Large intestine (tissue), 3 donors: ENCODE measurements at regions not wholly inside any gene's neighbourhood (a gene's known extent, or its start where the extent isn't known, plus 50 kb on each side); places are given as distances from the start of the nearest gene placed in this dataset.
"Not testable (repeated sequence)": the region's sequence is repeated elsewhere in the genome, so short reads cannot be mapped to it uniquely, and the experiment has no call there.

Experiments used
- DNase-seq, 2 donors: peaks; one replicate each; pipeline versions ENCODE4 v3.0.0 to v3.0.0-alpha.2; 2013
- H3K27ac ChIP-seq: one replicate; pipeline ENCODE4 v1.5.1; 2013; ENCODE audit warnings: low read length
- H3K27me3 ChIP-seq: 2 replicates; pipeline ENCODE4 v1.6.1; 2013; ENCODE audit warnings: low read length; ENCODE audit not compliant: control insufficient read depth, insufficient read depth
- H3K36me3 ChIP-seq: 2 replicates; pipeline ENCODE4 v1.6.1; 2013; ENCODE audit warnings: low read length; ENCODE audit not compliant: control insufficient read depth, insufficient read depth
- H3K4me1 ChIP-seq: one replicate; pipeline ENCODE4 v1.6.1; 2013; ENCODE audit warnings: low read length; ENCODE audit not compliant: control insufficient read depth, insufficient read depth
- H3K4me3 ChIP-seq: one replicate; pipeline ENCODE4 v1.5.1; 2013; ENCODE audit warnings: low read length
- H3K9me3 ChIP-seq: one replicate; pipeline ENCODE4 v1.6.1; 2013; ENCODE audit warnings: mild to moderate bottlenecking, low read depth, low read length, moderate library complexity; ENCODE audit not compliant: control insufficient read depth
- WGBS: methylation state at CpG from one replicate; pipeline ENCODE4 v1.1.5; 2013; ENCODE audit warnings: low lambda C conversion rate; ENCODE audit not compliant: insufficient coverage; 5-methylcytosine and 5-hydroxymethylcytosine counted together

DNA sequence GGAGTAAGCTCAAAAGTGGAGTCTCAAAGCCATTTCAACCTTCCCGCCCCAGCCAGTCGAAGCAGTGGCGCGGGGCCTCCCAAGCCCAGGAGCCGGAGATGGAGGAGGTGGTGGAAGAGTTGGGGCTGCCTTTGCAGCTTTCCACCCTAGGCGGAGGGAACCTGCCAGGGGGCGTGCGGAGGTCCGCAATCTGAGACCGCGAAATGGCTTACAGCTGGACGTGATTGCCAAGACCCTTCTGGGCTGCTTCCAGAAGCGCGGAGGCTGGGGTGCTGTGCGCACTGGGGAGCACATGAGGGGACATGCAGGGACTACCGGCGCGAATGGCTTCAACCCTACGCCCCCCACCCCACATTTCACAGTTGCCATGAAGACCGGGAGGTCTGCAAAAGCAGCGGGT, 86.2 kb downstream of the PRR15 start:
- H3K4me3 ChIP-seq = no peak overlapping the region
- no peak overlapping the region for H3K27ac ChIP-seq
- H3K9me3 ChIP-seq = no peaks in the 10 kb centered on the region
- DNase-seq = no peak
- WGBS = no CpG with 5 or more reads among the region's 21 CpGs
- peaks cover 7% of the 10 kb centered on the region for H3K36me3 ChIP-seq
- H3K4me1 ChIP-seq = no peaks in the 10 kb centered on the region
- no peaks in the 10 kb centered on the region for H3K27me3 ChIP-seq

DNA sequence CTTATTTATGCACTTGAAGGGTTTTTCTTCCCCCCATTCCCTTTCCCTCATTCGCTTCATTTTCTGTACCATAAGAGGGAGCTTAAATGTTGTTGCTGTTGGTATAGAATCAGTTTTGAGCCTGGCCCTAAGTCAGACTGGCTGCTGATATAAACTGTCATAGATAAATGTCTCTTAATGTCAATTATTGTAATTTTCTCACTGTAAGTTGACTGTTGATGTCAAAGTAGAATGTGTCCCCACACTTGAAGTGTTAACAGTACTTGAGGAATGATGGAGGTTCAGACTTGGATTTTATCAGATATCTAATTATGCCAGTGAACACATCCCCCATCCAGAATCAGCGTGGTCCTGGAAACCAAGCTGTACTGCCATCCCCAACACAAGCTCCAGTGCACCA, 87.8 kb downstream of the PRR15 start:
- Histone ChIP-seq H3K9me3 (no peaks in the 10 kb centered on the region), H3K27me3 (no peaks in the 10 kb centered on the region)

DNA sequence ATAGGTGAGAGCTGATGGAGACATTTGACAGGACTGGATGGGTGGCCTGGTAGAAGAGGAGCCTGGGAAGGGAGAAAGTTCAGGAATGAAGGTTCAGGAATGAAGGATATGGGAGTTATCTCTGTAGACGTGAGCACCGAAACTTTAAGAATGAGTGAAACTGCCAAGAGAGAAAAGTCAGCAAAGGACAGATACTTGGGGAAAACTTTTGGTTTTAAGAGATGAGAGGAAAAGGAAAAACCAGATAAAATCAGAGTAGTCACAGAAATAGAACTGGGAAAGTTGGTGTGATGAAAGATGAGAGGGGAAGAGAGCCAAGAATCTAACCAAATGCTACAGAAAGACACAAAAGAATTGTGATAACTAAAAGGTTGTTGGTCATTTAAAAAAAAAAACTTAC, 88.9 kb downstream of the PRR15 start:
- H3K4me1 ChIP-seq = no peaks in the 10 kb centered on the region
- H3K27ac ChIP-seq = no peak overlapping the region
- WGBS = 81% methylated on average over 2 of the region's 2 CpGs
- H3K9me3 ChIP-seq = no peaks in the 10 kb centered on the region
- H3K4me3 ChIP-seq = no peak overlapping the region
- H3K27me3 ChIP-seq = no peaks in the 10 kb centered on the region
- peaks cover 7% of the 10 kb centered on the region for H3K36me3 ChIP-seq
- no peak for DNase-seq

More for the DNA sequence above, 87.8 kb downstream of the PRR15 start:
- Histone ChIP-seq H3K27ac (no peak overlapping the region), H3K36me3 (peaks cover 7% of the 10 kb centered on the region), H3K4me1 (no peaks in the 10 kb centered on the region), H3K4me3 (no peak overlapping the region)
- WGBS = no CpG with 5 or more reads among the region's 2 CpGs
- DNase-seq = no peak

DNA sequence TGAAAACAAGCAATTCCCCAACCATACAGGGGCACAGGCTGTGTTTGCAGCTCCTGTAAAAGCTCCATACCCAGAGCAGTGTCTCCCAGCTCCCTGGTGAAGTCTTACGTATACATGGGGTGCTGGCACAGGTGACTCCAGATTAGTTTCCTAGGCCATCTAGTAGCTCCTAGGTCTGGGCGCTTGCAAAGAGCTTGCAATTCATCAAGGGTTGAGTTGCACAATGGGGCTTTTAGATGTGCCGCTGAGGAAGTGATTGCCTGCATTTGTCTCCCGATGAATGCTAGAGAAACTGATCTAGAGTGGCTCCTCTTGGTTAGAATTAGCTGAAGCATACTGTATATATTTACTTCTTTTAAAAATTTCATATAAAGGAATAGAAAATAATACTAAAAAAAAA, 90.7 kb downstream of the PRR15 start:
- not testable (repeated sequence) for H3K9me3 ChIP-seq, DNase-seq, H3K4me1 ChIP-seq, H3K27ac ChIP-seq, H3K36me3 ChIP-seq, H3K4me3 ChIP-seq, H3K27me3 ChIP-seq
- WGBS = no CpG with 5 or more reads among the region's 4 CpGs

DNA sequence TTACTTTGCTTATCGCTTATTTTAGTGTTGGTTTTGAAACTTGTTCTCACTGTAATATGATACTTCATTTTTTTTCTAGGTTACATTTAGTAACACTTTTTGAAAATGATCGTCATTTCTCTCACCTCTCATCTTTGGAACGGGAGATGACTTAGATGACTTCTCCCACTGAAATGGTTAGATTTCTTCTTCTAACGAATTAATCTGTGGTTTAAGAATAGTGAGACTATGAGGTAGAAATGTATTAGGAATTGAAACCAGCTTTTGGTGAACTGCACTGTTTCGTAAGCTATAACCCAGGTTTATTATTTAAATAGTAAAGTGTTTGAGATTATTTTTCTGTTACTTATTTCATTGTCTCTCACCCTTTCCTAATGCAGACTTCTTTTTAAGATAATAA, 93.7 kb downstream of the PRR15 start:
- Histone ChIP-seq H3K4me1 (no peaks in the 10 kb centered on the region), H3K4me3 (no peak overlapping the region), H3K27ac (no peak overlapping the region), H3K27me3 (no peaks in the 10 kb centered on the region), H3K36me3 (no peaks in the 10 kb centered on the region), H3K9me3 (no peaks in the 10 kb centered on the region)
- 93% methylated on average over 3 of the region's 5 CpGs for WGBS
- no peak for DNase-seq

DNA sequence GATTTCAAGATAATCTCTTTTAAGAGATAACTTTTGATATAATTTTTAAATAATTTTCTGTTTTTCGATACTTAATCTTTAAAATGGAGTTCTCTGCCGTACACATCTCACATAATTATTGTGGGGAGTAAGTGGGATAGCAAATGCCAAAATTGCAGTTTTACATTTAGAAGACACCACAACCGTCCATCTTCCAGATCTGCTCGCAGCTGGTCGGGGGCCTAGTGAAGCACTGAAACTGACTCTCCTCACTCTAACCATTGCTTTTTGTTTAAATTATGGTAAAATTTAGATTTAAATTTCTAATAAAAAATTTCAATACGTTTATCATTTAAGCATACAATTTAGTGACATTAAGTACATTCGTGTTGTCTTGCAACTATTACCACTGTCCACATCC, 94.2 kb downstream of the PRR15 start:
- no peaks in the 10 kb centered on the region for H3K36me3 ChIP-seq
- no peak overlapping the region for H3K27ac ChIP-seq
- H3K4me1 ChIP-seq = no peaks in the 10 kb centered on the region
- WGBS = 95% methylated on average over 4 of the region's 7 CpGs
- H3K9me3 ChIP-seq = no peaks in the 10 kb centered on the region
- DNase-seq = no peak
- H3K27me3 ChIP-seq = no peaks in the 10 kb centered on the region
- no peak overlapping the region for H3K4me3 ChIP-seq

DNA sequence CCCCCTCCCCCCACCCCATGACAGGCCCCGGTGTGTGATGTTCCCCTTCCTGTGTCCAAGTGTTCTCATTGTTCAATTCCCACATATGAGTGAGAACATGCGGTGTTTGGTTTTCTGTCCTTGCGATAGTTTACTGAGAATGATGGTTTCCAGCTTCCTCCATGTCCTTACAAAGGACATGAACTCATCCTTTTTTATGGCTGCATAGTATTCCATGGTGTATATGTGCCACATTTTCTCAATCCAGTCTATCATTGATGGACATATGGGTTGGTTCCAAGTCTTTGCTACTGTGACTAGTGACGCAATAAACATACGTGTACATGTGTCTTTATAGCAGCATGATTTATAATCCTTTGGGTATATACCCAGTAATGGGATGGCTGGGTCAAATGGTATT, 95.6 kb downstream of the PRR15 start:
- H3K9me3 ChIP-seq, H3K27ac ChIP-seq, H3K36me3 ChIP-seq, H3K4me3 ChIP-seq, H3K27me3 ChIP-seq, H3K4me1 ChIP-seq, DNase-seq: not testable (repeated sequence)
- WGBS = no CpG with 5 or more reads among the region's 5 CpGs

DNA sequence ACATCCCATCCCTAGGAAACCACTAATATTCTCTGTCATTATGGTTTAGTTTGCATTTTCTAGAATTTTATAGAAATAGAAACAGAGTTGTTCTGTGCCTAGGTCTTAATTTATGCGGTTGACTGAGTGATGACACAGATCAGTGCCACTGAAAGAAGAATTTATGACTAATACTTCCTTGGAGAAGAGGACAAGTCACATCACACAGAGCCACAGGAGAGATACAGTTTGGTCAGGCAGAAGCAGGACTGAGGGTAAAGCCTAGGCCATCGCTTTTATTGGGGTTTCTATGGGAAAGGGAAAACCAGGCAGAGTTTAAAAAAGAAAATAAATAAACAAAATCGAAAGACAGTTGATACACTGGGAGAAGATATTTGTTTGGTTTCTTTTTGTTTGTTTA, 99.3 kb downstream of the PRR15 start:
- not testable (repeated sequence) for DNase-seq

DNA sequence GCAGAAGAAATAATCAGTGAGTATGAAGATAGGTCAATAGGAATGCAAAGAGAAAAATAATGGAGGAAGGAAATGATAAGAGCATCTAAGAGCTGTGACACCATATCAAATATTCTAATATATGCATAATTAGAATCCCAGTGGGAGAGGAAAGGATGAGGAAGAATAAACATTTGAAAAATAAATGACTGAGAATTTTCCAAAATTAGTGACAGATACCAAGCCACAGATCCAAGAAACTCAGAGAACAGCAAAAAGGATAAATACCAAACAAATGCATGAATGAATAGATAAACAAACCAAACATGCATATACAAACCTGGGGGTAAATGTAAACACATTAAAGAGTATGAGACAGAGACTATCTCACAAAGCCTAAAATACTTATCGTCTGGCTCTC, 101.4 kb downstream of the PRR15 start:
- no CpG with 5 or more reads among the region's 1 CpG for WGBS

More for the DNA sequence above, 99.3 kb downstream of the PRR15 start:
- H3K4me3 ChIP-seq, H3K27ac ChIP-seq, H3K9me3 ChIP-seq, H3K4me1 ChIP-seq, H3K36me3 ChIP-seq, H3K27me3 ChIP-seq: not testable (repeated sequence)
- WGBS = 100% methylated on average over 2 of the region's 3 CpGs

DNA sequence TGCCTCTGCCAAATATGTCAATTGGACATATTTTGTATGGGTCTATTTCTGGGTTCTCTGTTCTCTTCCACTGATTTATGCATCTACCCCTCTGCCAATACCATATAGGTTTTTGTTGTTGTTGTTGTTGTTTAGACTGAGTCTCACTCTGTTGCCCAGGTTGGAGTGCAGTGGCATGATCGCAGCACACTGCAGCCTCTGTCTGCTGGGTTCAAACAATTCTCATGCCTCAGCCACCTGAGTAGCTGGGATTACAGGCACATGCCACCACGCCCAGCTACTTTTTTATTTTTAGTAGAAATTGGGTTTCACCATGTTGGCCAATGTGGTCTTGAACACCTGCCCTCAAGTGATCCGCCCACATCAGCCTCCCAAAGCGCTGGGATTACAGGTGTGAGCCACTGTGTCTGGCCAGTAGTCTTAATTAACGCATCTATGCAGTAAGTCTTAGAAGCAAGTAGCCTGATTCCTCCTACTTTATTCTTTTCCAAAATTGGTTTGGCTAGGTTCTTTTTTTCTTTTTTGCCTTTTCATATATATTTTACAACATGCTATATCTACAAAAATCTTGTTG, 103.5 kb downstream of the PRR15 start:
- H3K27ac ChIP-seq, H3K27me3 ChIP-seq, H3K4me3 ChIP-seq, DNase-seq, H3K4me1 ChIP-seq, H3K9me3 ChIP-seq, H3K36me3 ChIP-seq: not testable (repeated sequence)
- no CpG with 5 or more reads among the region's 5 CpGs for WGBS

More for the DNA sequence above, 101.4 kb downstream of the PRR15 start:
- not testable (repeated sequence) for H3K4me1 ChIP-seq, H3K4me3 ChIP-seq, H3K36me3 ChIP-seq, H3K9me3 ChIP-seq, DNase-seq, H3K27ac ChIP-seq, H3K27me3 ChIP-seq

DNA sequence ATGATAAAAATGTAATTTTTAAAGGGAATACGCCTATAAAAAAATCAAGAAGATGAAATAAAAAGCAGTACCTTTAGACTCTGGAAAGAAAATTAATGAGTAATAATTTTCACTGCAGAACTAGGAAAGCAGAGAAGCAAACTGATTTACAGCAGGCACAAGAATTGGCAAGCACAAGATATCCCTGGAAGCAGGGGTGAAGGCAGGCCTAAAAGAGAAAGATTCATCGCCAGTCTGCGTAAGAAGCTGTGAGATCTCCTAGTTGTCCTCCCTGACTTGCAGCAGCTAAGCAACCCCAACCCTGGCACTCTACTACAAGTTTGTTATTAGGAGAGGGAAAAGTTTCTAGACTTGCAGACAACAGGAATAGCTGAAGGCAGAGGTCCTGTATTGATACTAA, 107.7 kb downstream of the PRR15 start:
- not testable (repeated sequence) for H3K9me3 ChIP-seq, H3K4me1 ChIP-seq, H3K27me3 ChIP-seq, H3K36me3 ChIP-seq, H3K4me3 ChIP-seq, DNase-seq, H3K27ac ChIP-seq
- no CpG with 5 or more reads among the region's 3 CpGs for WGBS
